ENCODE measurements at regions not wholly inside any gene's neighbourhood (a gene's known extent, or its start where the extent isn't known, plus 50 kb on each side); places are given as distances from the start of the nearest gene placed in this dataset.

- TF ChIP-seq POLR2A (IDR thresholded peaks at IDR 0.05) = no peak
- TF ChIP-seq CTCF (IDR thresholded peaks at IDR 0.05 in 8 of 11, conservative IDR thresholded peaks at IDR 0.05 in 3 of 11) = no peak
Measured at GRCh38 chr10:105611244-105611798, 970.2 kb downstream of the SORCS3 start.

Data from spleen (tissue), 7 donors.